ENCODE measurements at regions not wholly inside any gene's neighbourhood (a gene's known extent, or its start where the extent isn't known, plus 50 kb on each side); places are given as distances from the start of the nearest gene placed in this dataset.
"Not testable (repeated sequence)": the region's sequence is repeated elsewhere in the genome, so short reads cannot be mapped to it uniquely, and the experiment has no call there.

DNA sequence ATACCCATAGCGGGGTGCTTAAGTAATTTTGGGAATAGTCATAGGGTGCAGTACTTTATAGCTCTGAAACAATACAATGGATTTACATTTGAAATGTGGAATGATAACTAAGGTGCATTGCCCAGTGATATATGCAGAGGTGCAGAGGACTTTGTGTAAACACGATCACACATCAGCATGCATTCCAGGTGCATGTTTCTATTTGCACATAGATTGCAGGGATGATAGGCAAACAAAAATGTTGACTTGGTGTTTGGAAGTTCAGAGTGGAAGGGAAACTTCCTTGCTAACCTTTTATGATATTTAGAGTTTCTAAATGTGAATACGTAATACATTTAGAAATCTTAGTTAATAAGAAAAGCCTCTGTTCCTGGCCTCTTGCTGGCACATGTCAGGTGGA, 941.5 kb downstream of the TUBA3C start:
- TF ChIP-seq, protein P1, sequence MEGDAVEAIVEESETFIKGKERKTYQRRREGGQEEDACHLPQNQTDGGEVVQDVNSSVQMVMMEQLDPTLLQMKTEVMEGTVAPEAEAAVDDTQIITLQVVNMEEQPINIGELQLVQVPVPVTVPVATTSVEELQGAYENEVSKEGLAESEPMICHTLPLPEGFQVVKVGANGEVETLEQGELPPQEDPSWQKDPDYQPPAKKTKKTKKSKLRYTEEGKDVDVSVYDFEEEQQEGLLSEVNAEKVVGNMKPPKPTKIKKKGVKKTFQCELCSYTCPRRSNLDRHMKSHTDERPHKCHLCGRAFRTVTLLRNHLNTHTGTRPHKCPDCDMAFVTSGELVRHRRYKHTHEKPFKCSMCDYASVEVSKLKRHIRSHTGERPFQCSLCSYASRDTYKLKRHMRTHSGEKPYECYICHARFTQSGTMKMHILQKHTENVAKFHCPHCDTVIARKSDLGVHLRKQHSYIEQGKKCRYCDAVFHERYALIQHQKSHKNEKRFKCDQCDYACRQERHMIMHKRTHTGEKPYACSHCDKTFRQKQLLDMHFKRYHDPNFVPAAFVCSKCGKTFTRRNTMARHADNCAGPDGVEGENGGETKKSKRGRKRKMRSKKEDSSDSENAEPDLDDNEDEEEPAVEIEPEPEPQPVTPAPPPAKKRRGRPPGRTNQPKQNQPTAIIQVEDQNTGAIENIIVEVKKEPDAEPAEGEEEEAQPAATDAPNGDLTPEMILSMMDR (IDR thresholded peaks at IDR 0.05), result not testable (repeated sequence)
- TF ChIP-seq POLR2A, POLR2AphosphoS5, EP300 (IDR thresholded peaks at IDR 0.05): not testable (repeated sequence)
